DMS153 treated with DMSO at 0.1 percent for 48 hours (cell line): ENCODE measurements at regions not wholly inside any gene's neighbourhood (a gene's known extent, or its start where the extent isn't known, plus 50 kb on each side); places are given as distances from the start of the nearest gene placed in this dataset.

ENCODE experiments used
- DNase-seq: peaks from one replicate; lab custom pipeline; 2025; ENCODE audit not compliant: unreplicated experiment; lab: John Stamatoyannopoulos, UW

DNA sequence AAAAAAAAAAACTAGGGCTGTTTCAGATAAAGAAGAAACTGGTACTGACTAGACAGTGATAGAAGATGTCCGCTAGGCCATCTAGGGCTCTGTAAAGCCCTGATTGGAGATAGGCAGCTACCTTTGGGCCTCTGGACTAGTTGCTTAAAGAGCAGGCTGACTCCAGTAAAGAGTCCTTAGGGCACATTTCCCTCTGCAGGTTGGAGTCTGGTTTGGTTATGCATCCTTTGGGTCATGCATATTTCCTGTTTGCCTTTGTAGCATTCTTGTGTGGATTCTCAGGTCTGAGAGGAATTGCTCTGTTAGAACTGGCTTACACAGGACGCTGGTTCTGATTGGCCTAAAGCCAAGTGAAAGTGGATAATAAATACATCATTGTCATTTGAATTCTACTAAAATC lies 165.5 kb upstream of the LRRN1 start:
- DNase-seq: no peak

DNA sequence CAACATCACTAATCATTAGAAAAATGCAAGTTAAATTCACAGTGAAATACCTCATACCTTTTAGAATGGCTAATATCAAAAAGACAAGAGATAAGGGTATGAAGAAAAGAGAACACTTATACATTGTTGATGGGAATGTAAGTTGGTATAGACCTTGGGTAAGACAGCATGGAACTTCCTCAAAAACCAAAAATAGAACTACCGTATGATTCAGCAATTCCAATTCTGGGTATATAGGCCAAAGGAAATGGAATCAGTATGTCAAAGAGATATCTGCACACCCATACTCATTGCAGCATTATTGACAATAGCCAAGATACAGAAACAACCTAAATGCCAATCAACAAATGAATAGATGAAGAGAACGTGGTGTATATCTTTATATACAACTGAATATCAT lies 166.8 kb upstream of the LRRN1 start:
- DNase-seq: no peak

DNA sequence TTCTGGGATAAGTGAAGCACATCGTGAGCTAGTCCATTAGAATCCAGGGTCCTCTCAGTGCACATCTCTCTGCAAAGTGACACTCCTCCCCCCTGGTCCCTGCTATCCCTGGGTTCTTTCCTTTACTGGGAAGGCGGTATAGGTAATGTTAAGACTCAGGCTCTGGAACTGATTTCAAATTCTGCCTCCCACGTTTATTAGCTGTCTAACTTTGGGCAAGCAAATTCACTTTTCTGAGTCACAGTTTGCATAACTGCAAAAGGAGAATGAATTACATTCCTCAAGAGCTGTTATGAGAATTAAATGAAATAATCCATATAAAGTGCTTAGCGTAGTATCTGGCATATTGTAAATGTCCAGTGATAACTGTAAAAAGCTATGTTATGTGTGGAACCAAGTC lies 168.1 kb upstream of the LRRN1 start:
- no peak for DNase-seq

DNA sequence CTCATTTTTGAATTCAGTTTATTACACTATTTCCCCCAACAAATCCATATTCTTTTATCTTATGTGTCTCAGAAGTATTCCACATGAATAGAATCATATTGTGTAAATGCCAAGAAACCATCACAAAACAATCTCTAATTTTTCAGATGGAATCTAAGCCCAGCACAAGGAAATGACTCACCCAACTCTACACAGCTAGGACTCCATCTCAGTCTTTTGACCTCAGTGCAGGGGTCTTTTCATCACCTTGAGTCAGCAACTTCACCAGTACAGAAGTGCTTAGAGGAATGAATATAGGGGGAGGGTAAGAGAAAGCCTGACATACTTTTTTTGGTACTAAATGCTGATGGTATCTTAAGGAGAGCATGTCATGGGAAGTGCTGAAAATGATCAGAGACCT lies 169.3 kb upstream of the LRRN1 start:
- no peak for DNase-seq

DNA sequence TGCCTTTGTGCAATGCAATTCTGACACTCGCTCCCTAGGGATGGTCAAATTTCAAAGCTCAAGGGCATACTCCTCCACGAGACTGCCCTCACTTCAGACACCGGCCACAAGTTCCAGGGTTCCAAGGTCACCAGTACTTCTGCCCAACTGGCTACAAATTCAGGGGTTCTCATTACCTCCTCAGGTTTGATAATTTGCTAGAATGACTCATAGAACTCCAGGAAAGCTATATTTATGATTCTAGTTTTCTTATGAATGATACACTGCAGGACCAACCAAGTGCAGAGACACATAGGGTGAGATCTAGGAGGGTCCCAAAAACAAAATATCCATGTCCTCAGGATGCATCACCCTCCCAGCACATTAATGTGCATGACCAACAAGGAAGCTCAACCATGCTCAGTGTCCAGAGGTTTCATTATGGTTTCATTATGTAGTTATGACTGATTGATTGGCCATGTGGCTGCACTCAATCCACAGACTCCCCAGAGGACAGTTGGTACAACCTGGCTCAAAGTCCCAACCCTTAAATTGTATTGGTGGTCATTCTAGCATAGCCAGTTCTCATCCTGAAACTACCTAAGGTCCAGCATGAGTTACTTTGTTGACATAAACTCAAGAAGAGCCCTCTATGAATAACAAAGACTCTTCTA lies 170.4 kb upstream of the LRRN1 start:
- DNase-seq: no peak

DNA sequence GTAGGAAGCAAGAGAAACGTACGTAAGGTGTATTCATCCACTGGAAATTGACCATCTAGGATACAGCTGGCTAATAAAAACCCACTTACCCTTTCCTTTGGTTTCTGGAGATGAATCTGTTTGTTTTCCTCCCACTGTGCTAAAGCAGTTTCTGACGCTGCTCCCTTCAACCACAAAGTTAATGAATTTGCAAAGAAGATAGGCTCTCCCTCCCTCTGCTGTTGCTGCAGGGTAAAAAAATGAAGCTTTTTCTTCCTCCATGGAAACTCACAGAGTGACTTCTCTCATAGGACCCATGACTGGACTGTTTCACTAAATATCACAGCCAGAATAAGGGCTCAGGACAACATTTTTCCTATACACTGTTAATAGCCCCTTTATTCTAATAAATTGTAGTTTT lies 172.1 kb upstream of the LRRN1 start:
- DNase-seq: no peak

DNA sequence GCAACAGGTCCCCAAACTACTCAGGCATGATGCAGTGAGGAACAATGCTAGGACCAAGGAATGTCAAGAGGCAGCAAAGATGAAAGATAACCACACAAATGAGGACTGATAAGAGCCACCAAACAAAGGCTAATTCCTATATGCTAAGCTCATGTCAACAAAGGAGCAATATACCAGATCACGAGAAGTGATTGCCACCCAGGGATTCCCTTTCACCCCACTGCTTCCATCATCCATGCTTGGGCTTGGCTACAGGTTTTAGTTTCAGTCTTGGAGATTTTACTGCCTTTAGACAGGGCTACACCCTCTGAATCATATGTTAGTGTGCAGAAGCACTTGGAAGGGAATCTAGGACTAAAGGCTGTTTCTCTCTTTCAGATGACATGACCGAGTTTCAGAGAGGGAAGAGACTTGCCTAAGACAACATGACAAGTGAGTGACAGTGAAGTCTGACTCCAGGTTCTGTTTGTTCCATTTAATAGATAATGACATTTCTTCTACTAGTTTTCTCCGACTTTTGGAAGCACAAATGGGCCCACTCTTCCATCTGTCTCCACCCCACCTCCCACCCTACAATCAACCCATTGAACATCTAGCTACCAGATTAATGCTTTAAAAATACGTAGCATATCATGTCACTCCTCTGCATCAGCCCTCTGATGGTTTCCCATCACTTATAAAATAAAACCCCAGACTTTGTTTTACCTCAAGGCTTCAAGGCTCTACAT lies 173.5 kb upstream of the LRRN1 start:
- no peak for DNase-seq

DNA sequence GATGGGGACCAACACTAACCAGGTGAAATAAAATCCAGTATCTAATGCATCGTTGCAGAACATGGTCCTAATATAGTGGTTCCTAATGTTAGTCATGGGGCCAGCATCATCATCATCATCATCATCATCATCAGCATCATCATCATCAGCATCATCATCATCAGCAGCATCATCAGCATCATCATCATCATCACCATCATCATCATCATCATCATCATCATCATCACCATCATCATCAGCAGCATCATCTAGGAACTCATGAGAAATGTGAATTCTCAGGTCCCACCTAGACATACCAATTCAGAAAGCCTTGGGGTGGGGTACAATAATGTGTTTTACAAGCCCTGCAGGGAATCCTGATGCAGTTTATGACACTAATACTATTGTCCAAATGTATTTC lies 179.4 kb upstream of the LRRN1 start:
- DNase-seq: no peak

DNA sequence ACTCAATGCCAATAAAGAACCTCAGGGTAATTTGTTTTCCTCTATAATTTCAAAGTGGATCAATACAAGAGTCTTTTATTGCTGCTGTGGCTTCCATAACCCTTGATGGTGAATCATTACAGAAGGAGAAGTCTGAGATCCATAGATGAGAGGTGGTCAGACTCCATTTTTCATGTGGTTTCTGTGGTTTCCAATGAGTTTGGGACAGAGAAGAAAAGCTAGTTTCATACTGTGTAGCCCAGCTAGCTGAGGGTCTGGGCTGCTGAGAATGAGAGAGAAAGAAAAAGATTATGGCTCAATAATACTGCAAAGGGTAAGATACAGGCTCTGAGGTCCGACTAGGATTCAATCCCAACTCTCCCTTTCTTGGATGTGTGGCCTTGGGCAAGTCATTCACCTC lies 180.6 kb upstream of the LRRN1 start:
- no peak for DNase-seq

DNA sequence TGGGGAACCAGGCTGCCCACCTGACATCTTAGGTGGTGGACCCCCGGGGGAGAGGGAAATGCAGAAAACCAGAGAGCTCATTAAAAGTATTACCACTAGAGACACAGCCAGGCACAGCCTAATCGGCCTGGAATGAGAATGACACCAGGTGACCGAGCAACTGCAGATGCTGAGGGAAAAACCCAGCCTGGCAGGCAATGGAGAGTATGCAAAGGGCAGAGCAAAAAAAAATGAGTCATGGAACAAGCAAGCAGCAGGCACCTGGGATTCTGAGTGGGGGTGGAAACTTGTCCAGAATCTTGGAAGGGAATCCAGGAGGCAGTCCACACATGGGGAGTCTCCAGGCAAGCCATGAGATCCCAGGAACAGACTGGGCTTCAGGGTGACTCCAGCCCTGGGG lies 183.7 kb upstream of the LRRN1 start:
- no peak for DNase-seq

DNA sequence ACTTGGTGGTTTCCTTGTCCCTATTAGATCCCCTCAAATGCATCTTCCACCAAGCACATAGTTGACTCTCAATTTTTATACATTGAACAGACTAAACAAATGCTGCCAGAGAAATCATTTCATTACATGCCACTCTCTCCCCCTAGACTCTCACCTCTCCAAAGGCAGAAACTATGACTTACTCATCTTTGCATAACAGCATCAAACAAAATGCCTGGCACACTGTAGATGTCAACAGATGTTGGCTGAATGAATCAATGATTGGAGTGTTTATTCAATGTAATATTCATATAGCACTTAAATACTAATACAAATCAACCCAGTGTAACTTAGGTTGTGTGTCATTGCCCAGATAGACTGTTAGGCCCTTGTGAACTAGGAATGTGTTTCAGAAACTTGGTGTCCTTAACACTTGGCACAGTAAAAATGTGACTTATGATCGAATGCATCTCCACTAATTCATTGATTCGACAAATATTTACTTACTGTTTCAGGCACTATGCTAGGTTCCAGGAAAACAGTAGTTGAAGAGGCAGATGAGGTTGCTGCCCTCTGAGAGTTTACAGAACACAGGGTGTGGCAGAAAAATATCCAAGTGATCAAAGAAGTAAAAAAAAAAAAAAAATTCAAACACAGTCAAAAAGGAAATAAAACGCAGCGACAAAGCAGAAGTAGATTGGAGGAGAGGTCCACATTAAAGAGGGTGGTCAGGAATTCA lies 188.5 kb upstream of the LRRN1 start:
- DNase-seq: no peak

DNA sequence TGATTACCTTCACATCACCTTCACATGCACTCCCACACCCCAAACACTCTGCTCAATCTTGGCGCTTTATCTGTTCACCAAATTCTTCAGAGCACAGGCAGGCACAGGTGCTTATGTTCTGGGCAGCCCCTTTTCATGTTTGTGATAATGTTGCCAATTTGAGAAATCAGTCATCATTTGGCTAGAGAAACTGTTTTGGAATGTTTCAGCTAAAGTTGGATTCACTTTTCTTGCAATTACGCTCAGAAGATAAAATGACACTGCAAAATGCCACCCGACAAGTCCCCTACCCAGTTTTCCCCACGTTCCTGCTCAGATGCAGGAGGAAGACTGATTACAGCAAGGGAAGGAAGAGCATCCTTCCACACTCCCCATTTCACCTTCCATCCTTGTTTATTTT lies 192.9 kb upstream of the LRRN1 start:
- DNase-seq: no peak

DNA sequence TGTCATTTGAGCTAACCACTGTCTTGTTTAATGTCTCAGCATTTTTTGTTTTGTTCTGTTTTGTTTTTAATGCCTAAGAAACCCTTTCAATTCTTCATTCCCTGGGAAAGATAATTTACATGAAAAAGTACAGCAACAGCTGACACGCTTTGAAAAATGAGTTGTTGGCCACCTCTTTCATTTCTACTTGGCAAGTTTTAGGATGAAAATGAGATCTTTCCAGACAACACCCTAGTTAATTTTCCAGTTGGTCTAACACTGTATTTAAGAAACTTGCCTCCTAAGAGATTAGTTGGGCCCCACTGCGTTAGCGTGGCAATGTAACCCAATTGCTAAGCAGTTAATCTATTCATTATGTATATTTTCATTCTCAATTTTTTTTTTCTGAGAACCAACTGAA lies 194.0 kb upstream of the LRRN1 start:
- DNase-seq: no peak

DNA sequence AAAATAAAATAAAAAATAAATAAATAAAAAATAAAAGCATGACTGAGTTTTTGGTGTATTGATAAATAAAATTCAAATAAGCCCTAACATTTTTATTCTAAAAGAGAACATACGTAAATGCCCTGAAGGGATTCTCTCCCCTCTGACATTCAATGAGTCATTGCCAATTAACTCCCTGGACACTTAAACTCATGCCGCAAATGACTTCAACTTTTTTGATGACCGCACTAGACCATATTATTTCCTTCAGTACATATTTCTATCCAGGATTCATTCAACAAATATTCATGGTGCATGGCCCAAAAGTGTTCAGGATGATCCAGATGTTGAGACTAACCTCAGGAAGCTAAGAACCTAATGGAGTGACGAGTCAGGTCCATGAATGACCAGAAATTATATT lies 195.9 kb upstream of the LRRN1 start:
- DNase-seq: no peak

DNA sequence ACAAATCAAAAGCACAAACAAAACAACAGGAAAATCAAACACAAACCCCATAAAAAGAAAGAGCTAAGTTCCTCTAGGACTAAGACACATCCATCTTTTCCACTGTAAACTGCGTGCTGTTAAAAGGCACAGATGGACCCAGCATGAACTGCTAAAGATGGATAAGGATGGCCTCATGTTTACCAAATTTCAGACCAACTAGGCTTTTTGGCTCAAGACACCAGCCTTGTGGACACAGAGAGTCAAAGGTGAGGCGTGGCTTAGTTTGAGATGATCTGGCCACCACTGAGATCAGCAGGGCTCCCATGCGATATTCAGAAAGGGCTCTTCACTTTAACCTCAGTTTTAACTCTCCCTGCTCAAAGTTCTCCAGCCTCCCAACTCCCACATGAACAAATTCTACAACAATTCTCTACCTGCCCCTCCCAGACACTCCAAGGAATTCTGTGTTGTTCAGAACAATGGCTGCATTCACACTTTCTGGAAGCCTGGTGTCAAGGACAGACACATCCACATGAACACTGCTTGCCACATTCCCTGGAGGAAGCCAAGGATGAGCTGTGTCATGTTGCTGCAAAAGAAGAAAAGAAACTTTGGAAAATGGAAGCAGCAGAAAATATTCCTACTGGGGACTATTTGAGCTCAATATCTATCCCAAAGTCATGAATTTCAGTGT lies 198.4 kb upstream of the LRRN1 start:
- no peak for DNase-seq

DNA sequence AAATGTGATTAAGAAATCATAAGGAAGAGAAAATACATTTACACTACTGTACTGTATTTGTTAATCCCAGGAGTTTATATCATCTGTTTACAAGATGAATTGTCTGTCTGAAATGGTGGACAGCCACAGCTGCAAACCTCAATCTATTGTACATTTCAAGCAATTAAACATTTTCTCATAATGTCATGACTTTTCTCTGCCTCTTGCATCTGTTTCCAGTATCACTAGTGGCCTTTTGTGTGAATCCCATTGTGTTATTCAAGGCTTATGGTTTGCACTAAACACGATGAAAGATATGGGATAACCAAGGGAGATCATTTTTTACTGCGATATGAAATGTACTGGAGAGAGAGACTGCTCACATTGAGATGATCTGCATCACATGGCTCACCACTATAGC lies 200.2 kb upstream of the LRRN1 start:
- no peak for DNase-seq

DNA sequence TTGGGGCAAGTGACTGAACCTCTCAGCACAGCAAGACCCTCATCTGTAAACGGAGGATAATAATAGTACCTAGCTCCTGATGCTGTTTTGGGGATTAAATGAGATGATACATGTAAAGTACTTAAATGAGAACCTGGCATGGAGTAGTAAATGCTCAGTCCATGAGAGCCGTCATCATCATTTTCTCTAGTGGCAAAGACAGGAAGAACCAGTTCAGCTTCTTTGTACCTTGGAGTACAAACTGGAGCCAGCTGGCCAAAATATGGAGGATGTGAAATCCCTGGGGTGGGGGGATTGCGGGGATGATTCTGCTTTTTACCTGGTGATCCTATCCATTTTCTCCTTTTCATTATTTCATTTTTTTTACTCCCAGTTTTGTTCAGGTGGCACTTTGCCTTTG lies 204.2 kb upstream of the LRRN1 start:
- no peak for DNase-seq

DNA sequence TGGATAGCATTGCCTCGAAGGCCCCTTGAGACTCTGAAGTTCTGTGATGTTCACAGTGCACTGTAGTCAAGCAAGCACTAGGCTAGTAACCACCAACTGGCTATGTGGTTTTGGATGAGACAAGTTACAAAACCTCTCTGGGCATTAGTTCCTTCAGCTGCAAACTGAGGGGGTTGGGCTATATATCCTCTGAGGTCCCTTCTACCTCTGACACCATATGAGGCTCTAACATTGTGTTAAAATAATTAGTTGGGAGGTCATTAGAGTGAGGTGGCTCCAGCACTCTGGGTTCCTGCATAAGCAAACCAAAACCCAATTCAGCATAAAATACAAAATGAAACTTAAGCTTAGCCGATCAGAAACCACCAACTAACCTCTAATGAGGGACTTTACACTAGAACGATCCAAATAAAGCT lies 209.5 kb upstream of the LRRN1 start:
- DNase-seq: no peak

DNA sequence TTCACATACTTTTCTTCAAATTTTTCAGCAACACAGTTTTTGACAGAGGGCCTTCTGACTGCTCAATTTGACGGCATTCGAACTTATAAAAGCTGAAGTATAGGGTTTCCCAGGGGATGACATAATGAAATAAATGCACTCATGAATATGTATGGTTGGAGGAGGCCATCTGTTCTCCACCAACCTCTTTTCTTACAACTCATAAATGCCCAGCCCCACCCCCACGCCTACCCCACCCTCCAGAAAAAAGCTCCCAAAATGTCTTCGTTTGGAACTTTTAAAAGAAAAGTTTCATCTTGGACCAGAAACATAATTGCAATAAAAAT lies 211.6 kb upstream of the LRRN1 start:
- DNase-seq: no peak

DNA sequence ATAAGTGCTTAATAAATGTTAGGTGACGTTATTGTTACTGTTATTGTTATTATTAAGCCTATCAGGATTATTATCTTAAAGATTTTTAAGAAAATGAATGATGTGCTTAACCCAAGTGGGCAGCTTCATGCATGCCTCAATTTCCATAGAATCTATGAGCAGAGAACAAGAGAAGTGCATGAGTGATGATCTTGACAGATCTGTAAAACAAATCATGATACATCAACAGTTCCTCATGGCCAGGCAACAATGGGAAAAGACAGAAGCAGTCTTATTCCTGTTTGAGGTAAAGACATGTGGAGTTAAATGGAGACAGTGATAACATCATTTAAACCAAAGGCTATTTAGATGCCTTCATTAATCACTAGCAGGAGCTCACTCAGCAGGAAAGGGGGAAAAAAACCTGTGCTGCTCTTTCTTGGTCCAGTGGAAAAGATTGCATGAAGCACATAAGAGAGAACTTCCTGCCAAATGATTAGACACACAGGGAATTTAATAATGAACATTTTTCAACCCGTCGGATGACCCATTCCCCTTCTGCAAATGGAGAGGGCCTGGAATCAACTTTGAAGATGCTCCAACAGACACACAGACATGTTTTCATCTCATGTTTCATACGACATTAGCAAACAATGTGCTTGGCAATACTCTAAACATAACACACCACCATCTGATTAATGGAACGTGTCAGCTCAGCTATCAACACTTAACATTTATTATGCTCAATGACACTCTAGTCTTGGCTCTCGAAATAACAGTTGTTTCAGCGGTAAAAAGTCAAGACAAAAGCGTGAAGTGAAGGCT lies 212.2 kb upstream of the LRRN1 start:
- DNase-seq: no peak

DNA sequence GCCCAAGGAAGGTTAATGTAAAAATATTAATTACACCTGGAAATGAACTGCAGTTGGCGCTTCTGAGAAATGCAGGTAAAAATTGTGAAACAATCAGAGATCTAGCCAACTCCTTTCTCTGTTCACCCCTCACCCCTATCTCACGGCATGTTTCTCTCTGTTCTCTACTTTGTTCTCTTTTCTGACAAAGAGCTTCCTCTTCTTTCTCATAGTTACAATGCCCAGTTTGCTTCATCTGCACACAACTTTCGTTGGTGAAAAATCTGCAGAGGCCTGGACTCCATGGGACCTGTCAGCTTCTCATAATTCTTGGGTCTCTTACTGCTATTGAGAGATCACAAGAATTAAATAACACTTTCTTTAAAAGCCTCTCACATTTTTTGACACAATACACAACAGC lies 212.9 kb upstream of the LRRN1 start:
- no peak for DNase-seq
